NT2/D1 (cell line): ENCODE measurements at regions not wholly inside any gene's neighbourhood (a gene's known extent, or its start where the extent isn't known, plus 50 kb on each side); places are given as distances from the start of the nearest gene placed in this dataset.

Experiments
- DNase-seq: peaks from one replicate; pipeline ENCODE4 v3.0.0-alpha.2; 2011; ENCODE audit warnings: low read depth, low spot score
- H3K27me3 ChIP-seq: 2 replicates; pipeline ENCODE4 v1.6.0; 2011; ENCODE audit warnings: mild to moderate bottlenecking; ENCODE audit not compliant: insufficient read length, insufficient read depth
- H3K36me3 ChIP-seq: 2 replicates; pipeline ENCODE4 v1.6.1; 2011; ENCODE audit warnings: mild to moderate bottlenecking, low read length, mixed read lengths; ENCODE audit not compliant: insufficient read depth, insufficient read length
- H3K4me1 ChIP-seq: 2 replicates; pipeline ENCODE4 v1.5.1; 2011; ENCODE audit not compliant: insufficient read depth, insufficient read length
- H3K4me3 ChIP-seq: 2 replicates; pipeline ENCODE4 v1.5.1; 2011; ENCODE audit warnings: low read depth; ENCODE audit not compliant: insufficient read length
- H3K9ac ChIP-seq: 2 replicates; pipeline ENCODE4 v1.6.0; 2011; ENCODE audit warnings: low read depth; ENCODE audit not compliant: insufficient read length
- H3K9me3 ChIP-seq: 2 replicates; pipeline ENCODE4 v1.5.1; 2011; ENCODE audit warnings: mild to moderate bottlenecking, low read length; ENCODE audit not compliant: insufficient read depth
- SUZ12 ChIP-seq: IDR thresholded peaks from 2 replicates; pipeline ENCODE4 v1.6.1; 2011; ENCODE audit not compliant: insufficient read length, insufficient read depth; ENCODE audit errors: extremely low read depth
- YY1 ChIP-seq: IDR thresholded peaks from 2 replicates; pipeline ENCODE4 v1.6.1; 2011; ENCODE audit not compliant: insufficient read length, insufficient read depth
- ZNF274 ChIP-seq: IDR thresholded peaks from 2 replicates; pipeline ENCODE4 v1.6.1; 2011; ENCODE audit warnings: mild to moderate bottlenecking, low read depth, low read length

- Histone ChIP-seq H3K9ac (no peak overlapping the region), H3K9me3 (peaks cover 8% of the 10 kb centered on the region; the same call in 1 of the 2 replicates), H3K27me3 (peaks cover 6% of the 10 kb centered on the region), H3K4me3 (no peak overlapping the region), H3K36me3 (no peaks in the 10 kb centered on the region), H3K4me1 (peaks cover 12% of the 10 kb centered on the region)
- no peak for TF ChIP-seq YY1
- TF ChIP-seq ZNF274 = no peak
- TF ChIP-seq SUZ12 = no peak
- no peak for DNase-seq
Observed at GRCh38 chr20:58010666-58011065, 217.8 kb downstream of the ANKRD60 start.

- TF ChIP-seq YY1 (no peak), SUZ12 (no peak), ZNF274 (no peak)
- DNase-seq = no peak
- Histone ChIP-seq H3K27me3 (peaks cover 6% of the 10 kb centered on the region), H3K4me3 (no peak overlapping the region), H3K9me3 (0 out of 2 replicates have a peak, but pooled peaks cover 3% of the 10 kb centered on the region), H3K4me1 (peaks cover 12% of the 10 kb centered on the region), H3K9ac (no peak overlapping the region), H3K36me3 (no peaks in the 10 kb centered on the region)
Observed at GRCh38 chr20:58010186-58010585, 218.3 kb downstream of the ANKRD60 start.

GRCh38 chr20:58008866-58009265 is 219.6 kb downstream of the ANKRD60 start:
- no peak overlapping the region for H3K9ac ChIP-seq
- no peak overlapping the region for H3K4me3 ChIP-seq
- H3K9me3 ChIP-seq = 0 out of 2 replicates have a peak, but pooled peaks cover 3% of the 10 kb centered on the region
- no peak for DNase-seq
- H3K36me3 ChIP-seq = no peaks in the 10 kb centered on the region
- H3K27me3 ChIP-seq = peaks cover 6% of the 10 kb centered on the region
- H3K4me1 ChIP-seq = peaks cover 12% of the 10 kb centered on the region
- TF ChIP-seq YY1 (no peak), ZNF274 (no peak), SUZ12 (no peak)

GRCh38 chr20:58008413-58008812 is 220.0 kb downstream of the ANKRD60 start:
- H3K27me3 ChIP-seq = peaks cover 6% of the 10 kb centered on the region
- no peak for DNase-seq
- H3K4me3 ChIP-seq = no peak overlapping the region
- no peak overlapping the region for H3K9ac ChIP-seq
- H3K36me3 ChIP-seq = no peaks in the 10 kb centered on the region
- TF ChIP-seq YY1 (no peak), SUZ12 (no peak), ZNF274 (no peak)
- H3K9me3 ChIP-seq = peaks cover 6% of the 10 kb centered on the region; the same call in 1 of the 2 replicates
- H3K4me1 ChIP-seq = peaks cover 12% of the 10 kb centered on the region

GRCh38 chr20:58007947-58008346 is 220.5 kb downstream of the ANKRD60 start:
- Histone ChIP-seq H3K9me3 (peaks cover 9% of the 10 kb centered on the region; the same call in 1 of the 2 replicates), H3K4me3 (no peak overlapping the region), H3K36me3 (no peaks in the 10 kb centered on the region), H3K27me3 (peaks cover 6% of the 10 kb centered on the region), H3K9ac (no peak overlapping the region), H3K4me1 (peaks cover 10% of the 10 kb centered on the region)
- no peak for TF ChIP-seq ZNF274
- no peak for TF ChIP-seq YY1
- no peak for TF ChIP-seq SUZ12
- no peak for DNase-seq

GRCh38 chr20:58006346-58007316 is 221.8 kb downstream of the ANKRD60 start:
- Histone ChIP-seq H3K9ac (no peak overlapping the region), H3K9me3 (peaks cover 9% of the 10 kb centered on the region; the same call in 1 of the 2 replicates), H3K36me3 (no peaks in the 10 kb centered on the region), H3K4me3 (no peak overlapping the region), H3K27me3 (peaks cover 6% of the 10 kb centered on the region), H3K4me1 (peaks cover 3% of the 10 kb centered on the region)
- TF ChIP-seq YY1 (no peak), ZNF274 (no peak), SUZ12 (no peak)
- DNase-seq = no peak

- Histone ChIP-seq H3K9me3 (peaks cover 9% of the 10 kb centered on the region; the same call in 1 of the 2 replicates), H3K4me3 (no peak overlapping the region), H3K4me1 (peaks cover 3% of the 10 kb centered on the region), H3K36me3 (no peaks in the 10 kb centered on the region), H3K27me3 (peaks cover 7% of the 10 kb centered on the region), H3K9ac (no peak overlapping the region)
- DNase-seq = no peak
- no peak for TF ChIP-seq YY1
- no peak for TF ChIP-seq ZNF274
- TF ChIP-seq SUZ12 = no peak
Observed at GRCh38 chr20:58005581-58006345, 222.7 kb downstream of the ANKRD60 start.
